ENCODE measurements at regions not wholly inside any gene's neighbourhood (a gene's known extent, or its start where the extent isn't known, plus 50 kb on each side); places are given as distances from the start of the nearest gene placed in this dataset.

GRCh38 chr3:107977221-107978130, 113.4 kb downstream of the CD47 start:
- TF ChIP-seq, protein P1, sequence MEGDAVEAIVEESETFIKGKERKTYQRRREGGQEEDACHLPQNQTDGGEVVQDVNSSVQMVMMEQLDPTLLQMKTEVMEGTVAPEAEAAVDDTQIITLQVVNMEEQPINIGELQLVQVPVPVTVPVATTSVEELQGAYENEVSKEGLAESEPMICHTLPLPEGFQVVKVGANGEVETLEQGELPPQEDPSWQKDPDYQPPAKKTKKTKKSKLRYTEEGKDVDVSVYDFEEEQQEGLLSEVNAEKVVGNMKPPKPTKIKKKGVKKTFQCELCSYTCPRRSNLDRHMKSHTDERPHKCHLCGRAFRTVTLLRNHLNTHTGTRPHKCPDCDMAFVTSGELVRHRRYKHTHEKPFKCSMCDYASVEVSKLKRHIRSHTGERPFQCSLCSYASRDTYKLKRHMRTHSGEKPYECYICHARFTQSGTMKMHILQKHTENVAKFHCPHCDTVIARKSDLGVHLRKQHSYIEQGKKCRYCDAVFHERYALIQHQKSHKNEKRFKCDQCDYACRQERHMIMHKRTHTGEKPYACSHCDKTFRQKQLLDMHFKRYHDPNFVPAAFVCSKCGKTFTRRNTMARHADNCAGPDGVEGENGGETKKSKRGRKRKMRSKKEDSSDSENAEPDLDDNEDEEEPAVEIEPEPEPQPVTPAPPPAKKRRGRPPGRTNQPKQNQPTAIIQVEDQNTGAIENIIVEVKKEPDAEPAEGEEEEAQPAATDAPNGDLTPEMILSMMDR (conservative IDR thresholded peaks at IDR 0.05): no peak
- TF ChIP-seq ZFX (IDR thresholded peaks at IDR 0.05): no peak
- no peak overlapping the region for H3K27ac ChIP-seq

DNA sequence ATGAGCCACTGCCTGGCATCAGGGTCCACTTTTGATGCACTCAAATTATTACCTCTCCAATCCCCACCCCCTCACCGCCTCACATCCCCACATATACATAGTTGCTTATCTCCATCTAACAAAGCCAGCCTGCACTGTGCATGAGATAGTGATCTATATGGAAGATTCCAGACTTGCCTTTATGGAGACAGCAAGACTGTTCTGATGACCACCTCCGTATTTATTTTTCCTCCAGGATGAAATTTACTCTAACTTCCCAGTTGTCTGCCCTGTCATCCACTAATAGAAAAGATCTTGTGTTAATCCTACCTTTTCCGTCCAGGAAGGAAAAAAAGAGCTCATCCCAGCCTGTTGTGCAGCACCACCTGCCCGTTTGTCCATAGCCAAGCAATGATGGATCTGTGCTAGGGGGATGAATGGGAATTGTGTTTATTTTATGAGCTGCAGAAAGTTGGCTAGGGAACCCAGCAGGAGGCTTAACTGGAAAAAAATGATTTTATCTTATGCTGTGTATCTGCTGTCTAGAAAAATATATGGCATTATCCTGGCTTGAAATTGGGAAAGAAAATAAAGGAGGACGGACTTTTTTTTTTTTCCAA, 114.5 kb downstream of the CD47 start:
- H3K27ac ChIP-seq: no peak overlapping the region
- TF ChIP-seq ZFX (IDR thresholded peaks at IDR 0.05): no peak
- TF ChIP-seq, protein P1 (conservative IDR thresholded peaks at IDR 0.05): no peak

- H3K27ac ChIP-seq: no peak overlapping the region
- no peak for TF ChIP-seq ZFX (IDR thresholded peaks at IDR 0.05)
- TF ChIP-seq, protein P1 (conservative IDR thresholded peaks at IDR 0.05): no peak
Measured at GRCh38 chr3:107975529-107976201, 115.2 kb downstream of the CD47 start.

GRCh38 chr3:107973961-107974360, 116.9 kb downstream of the CD47 start:
- TF ChIP-seq ZFX (IDR thresholded peaks at IDR 0.05): no peak
- TF ChIP-seq, protein P1 (conservative IDR thresholded peaks at IDR 0.05): no peak
- no peak overlapping the region for H3K27ac ChIP-seq

GRCh38 chr3:107973152-107973551, 117.7 kb downstream of the CD47 start:
- H3K27ac ChIP-seq: no peak overlapping the region
- TF ChIP-seq, protein P1 (conservative IDR thresholded peaks at IDR 0.05): no peak
- no peak for TF ChIP-seq ZFX (IDR thresholded peaks at IDR 0.05)

- H3K27ac ChIP-seq: no peak overlapping the region
- TF ChIP-seq ZFX (IDR thresholded peaks at IDR 0.05): no peak
- TF ChIP-seq, protein P1 (conservative IDR thresholded peaks at IDR 0.05): no peak
Measured at GRCh38 chr3:107970993-107971580, 119.7 kb downstream of the CD47 start.
